Liver (tissue), 8 donors: ENCODE measurements at regions not wholly inside any gene's neighbourhood (a gene's known extent, or its start where the extent isn't known, plus 50 kb on each side); places are given as distances from the start of the nearest gene placed in this dataset.

Experiments
- DNase-seq: peaks from one replicate; pipeline ENCODE4 v3.0.0-alpha.2; 2017; ENCODE audit warnings: low spot score
- H3K27ac ChIP-seq, 2 donors: one replicate each; pipeline ENCODE4 v1.7.0; 2013; ENCODE audit warnings: inconsistent platforms in 2 of 2, low read length in 2 of 2, control low read depth in 1 of 2, low read depth in 1 of 2, mild to moderate bottlenecking in 1 of 2
- H3K27me3 ChIP-seq, 4 donors: one replicate each; pipeline versions ENCODE4 v1.6.1 to v1.7.0; 2013; ENCODE audit warnings: low read length in 3 of 4, inconsistent platforms in 1 of 4, mild to moderate bottlenecking in 1 of 4, moderate library complexity in 1 of 4; ENCODE audit not compliant: control insufficient read depth in 4 of 4, insufficient read depth in 4 of 4
- H3K36me3 ChIP-seq, 4 donors: one replicate each; pipeline versions ENCODE4 v1.6.1 to v1.7.0; 2013; ENCODE audit warnings: low read length in 3 of 4, mild to moderate bottlenecking in 3 of 4, low read depth in 1 of 4, moderate library complexity in 1 of 4; ENCODE audit not compliant: control insufficient read depth in 4 of 4, insufficient read depth in 3 of 4
- H3K4me1 ChIP-seq, 4 donors: one replicate each; pipeline versions ENCODE4 v1.6.1 to v1.7.0; 2013; ENCODE audit warnings: low read length in 3 of 4, mild to moderate bottlenecking in 3 of 4, moderate library complexity in 1 of 4; ENCODE audit not compliant: control insufficient read depth in 4 of 4, insufficient read depth in 4 of 4
- H3K4me3 ChIP-seq, 3 donors: one replicate each; pipeline versions ENCODE4 v1.6.1 to v1.7.0; 2013; ENCODE audit warnings: low read length in 3 of 3, control low read depth in 1 of 3, low read depth in 1 of 3, mild to moderate bottlenecking in 1 of 3
- H3K9ac ChIP-seq, 2 donors: one replicate each; pipeline ENCODE4 v1.7.0; 2013; ENCODE audit warnings: low read length in 2 of 2, mild to moderate bottlenecking in 2 of 2, moderate library complexity in 2 of 2, control low read depth in 1 of 2, low read depth in 1 of 2
- H3K9me3 ChIP-seq, 4 donors: one replicate each; pipeline versions ENCODE4 v1.6.1 to v1.7.0; 2013; ENCODE audit warnings: low read length in 3 of 4; ENCODE audit not compliant: control insufficient read depth in 4 of 4
- FOXA1 ChIP-seq: IDR thresholded peaks from 2 replicates; pipeline ENCODE4 v1.6.1; 2016; ENCODE audit warnings: antibody characterized with exemption
- FOXA2 ChIP-seq: IDR thresholded peaks from 2 replicates; pipeline ENCODE4 v1.6.1; 2016; ENCODE audit warnings: antibody characterized with exemption
- GABPA ChIP-seq, 2 donors: IDR thresholded peaks in 1 of 2; conservative IDR thresholded peaks in 1 of 2; 2 replicates each; pipeline ENCODE4 v1.6.1; 2016; ENCODE audit warnings: antibody characterized with exemption in 2 of 2, mild to moderate bottlenecking in 1 of 2, moderate library complexity in 1 of 2
- HNF4A ChIP-seq, 2 donors: conservative IDR thresholded peaks; 2 replicates each; pipeline ENCODE4 v1.6.1; 2016; ENCODE audit warnings: antibody characterized with exemption in 2 of 2, mild to moderate bottlenecking in 2 of 2
- HNF4G ChIP-seq: IDR thresholded peaks from 2 replicates; pipeline ENCODE4 v1.6.1; 2016; ENCODE audit warnings: antibody characterized with exemption
- JUND ChIP-seq, 2 donors: IDR thresholded peaks; 2 replicates each; pipeline ENCODE4 v1.6.1; 2016; ENCODE audit warnings: antibody characterized with exemption in 2 of 2
- NR2F2 ChIP-seq: IDR thresholded peaks from 2 replicates; pipeline ENCODE4 v1.6.1; 2016; ENCODE audit warnings: antibody characterized with exemption
- RXRA ChIP-seq, 2 donors: IDR thresholded peaks; 2 replicates each; pipeline ENCODE4 v1.6.1; 2017 to 2018; ENCODE audit warnings: antibody characterized with exemption in 2 of 2, mild to moderate bottlenecking in 1 of 2
- SP1 ChIP-seq: IDR thresholded peaks from 2 replicates; pipeline ENCODE4 v1.6.1; 2018; ENCODE audit warnings: antibody characterized with exemption, mild to moderate bottlenecking
- TAF1 ChIP-seq: conservative IDR thresholded peaks from 2 replicates; pipeline ENCODE4 v1.6.1; 2016; ENCODE audit warnings: antibody characterized with exemption, mild to moderate bottlenecking
- YY1 ChIP-seq: IDR thresholded peaks from 2 replicates; pipeline ENCODE4 v1.6.1; 2016; ENCODE audit warnings: antibody characterized with exemption, mild to moderate bottlenecking
- WGBS: extraction: QIAGEN DNeasy Blood & Tissue Kit; methylation state at CpG from one replicate; pipeline ENCODE4 v1.1.7; 2013; 5-methylcytosine and 5-hydroxymethylcytosine counted together
- TF ChIP-seq, protein P1 (sequence below): IDR thresholded peaks from 2 replicates; pipeline ENCODE4 v1.6.1; 2016; ENCODE audit warnings: antibody characterized with exemption, mild to moderate bottlenecking
- TF ChIP-seq, protein P2 (sequence below): IDR thresholded peaks from 2 replicates; pipeline ENCODE4 v1.6.1; 2016; ENCODE audit warnings: antibody characterized with exemption
- TF ChIP-seq, protein P3 (sequence below): IDR thresholded peaks from 2 replicates; pipeline ENCODE4 v1.6.1; 2016; ENCODE audit warnings: antibody characterized with exemption
- TF ChIP-seq, protein P4 (sequence below): fragments of 150-350 bp; IDR thresholded peaks from 2 replicates; pipeline ENCODE4 v1.5.1; 2017; ENCODE audit warnings: improper control_type of control experiment, low read depth, low read length; ENCODE audit not compliant: missing input control
- TF ChIP-seq, protein P5 (sequence below): IDR thresholded peaks from 2 replicates; pipeline ENCODE4 v1.6.1; 2016; ENCODE audit warnings: antibody characterized with exemption
- donor health status: healthy.
- donor health status: healthy.
- donor health status: healthy.
- donor health status: healthy.
- donor health status: healthy.

DNA sequence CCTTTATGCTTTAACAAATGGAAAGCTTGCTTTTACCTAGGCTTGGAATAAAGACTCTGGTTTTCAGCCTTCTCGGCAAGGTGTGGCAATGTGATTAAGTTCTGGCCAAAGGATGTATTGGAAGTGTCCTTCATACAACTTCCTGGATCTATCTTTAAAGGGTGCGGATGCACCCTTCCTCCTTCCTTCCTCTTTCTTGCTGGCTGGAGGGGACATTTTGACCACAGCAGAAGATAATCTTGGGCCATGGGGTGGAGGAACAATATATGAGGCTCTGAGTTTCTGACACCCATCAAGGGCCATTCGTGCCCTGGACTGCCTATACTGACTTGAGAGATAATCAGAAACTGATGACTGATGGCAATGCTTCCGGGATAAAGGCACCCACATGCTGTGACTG is 145.7 kb downstream of the ACER2 start:
- no peak for TF ChIP-seq RXRA (IDR thresholded peaks at IDR 0.05)
- TF ChIP-seq, protein P1, sequence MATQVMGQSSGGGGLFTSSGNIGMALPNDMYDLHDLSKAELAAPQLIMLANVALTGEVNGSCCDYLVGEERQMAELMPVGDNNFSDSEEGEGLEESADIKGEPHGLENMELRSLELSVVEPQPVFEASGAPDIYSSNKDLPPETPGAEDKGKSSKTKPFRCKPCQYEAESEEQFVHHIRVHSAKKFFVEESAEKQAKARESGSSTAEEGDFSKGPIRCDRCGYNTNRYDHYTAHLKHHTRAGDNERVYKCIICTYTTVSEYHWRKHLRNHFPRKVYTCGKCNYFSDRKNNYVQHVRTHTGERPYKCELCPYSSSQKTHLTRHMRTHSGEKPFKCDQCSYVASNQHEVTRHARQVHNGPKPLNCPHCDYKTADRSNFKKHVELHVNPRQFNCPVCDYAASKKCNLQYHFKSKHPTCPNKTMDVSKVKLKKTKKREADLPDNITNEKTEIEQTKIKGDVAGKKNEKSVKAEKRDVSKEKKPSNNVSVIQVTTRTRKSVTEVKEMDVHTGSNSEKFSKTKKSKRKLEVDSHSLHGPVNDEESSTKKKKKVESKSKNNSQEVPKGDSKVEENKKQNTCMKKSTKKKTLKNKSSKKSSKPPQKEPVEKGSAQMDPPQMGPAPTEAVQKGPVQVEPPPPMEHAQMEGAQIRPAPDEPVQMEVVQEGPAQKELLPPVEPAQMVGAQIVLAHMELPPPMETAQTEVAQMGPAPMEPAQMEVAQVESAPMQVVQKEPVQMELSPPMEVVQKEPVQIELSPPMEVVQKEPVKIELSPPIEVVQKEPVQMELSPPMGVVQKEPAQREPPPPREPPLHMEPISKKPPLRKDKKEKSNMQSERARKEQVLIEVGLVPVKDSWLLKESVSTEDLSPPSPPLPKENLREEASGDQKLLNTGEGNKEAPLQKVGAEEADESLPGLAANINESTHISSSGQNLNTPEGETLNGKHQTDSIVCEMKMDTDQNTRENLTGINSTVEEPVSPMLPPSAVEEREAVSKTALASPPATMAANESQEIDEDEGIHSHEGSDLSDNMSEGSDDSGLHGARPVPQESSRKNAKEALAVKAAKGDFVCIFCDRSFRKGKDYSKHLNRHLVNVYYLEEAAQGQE = no peak
- TF ChIP-seq, protein P2, sequence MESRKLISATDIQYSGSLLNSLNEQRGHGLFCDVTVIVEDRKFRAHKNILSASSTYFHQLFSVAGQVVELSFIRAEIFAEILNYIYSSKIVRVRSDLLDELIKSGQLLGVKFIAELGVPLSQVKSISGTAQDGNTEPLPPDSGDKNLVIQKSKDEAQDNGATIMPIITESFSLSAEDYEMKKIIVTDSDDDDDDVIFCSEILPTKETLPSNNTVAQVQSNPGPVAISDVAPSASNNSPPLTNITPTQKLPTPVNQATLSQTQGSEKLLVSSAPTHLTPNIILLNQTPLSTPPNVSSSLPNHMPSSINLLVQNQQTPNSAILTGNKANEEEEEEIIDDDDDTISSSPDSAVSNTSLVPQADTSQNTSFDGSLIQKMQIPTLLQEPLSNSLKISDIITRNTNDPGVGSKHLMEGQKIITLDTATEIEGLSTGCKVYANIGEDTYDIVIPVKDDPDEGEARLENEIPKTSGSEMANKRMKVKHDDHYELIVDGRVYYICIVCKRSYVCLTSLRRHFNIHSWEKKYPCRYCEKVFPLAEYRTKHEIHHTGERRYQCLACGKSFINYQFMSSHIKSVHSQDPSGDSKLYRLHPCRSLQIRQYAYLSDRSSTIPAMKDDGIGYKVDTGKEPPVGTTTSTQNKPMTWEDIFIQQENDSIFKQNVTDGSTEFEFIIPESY = no peak
- TF ChIP-seq HNF4G = no peak
- TF ChIP-seq, protein P3, sequence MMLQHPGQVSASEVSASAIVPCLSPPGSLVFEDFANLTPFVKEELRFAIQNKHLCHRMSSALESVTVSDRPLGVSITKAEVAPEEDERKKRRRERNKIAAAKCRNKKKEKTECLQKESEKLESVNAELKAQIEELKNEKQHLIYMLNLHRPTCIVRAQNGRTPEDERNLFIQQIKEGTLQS = no peak
- no peak for TF ChIP-seq TAF1
- TF ChIP-seq GABPA (IDR thresholded peaks at IDR 0.05 in 1 of 2, conservative IDR thresholded peaks at IDR 0.05 in 1 of 2) = no peak
- no peak for TF ChIP-seq FOXA1
- no peak for TF ChIP-seq JUND (IDR thresholded peaks at IDR 0.05)
- TF ChIP-seq SP1 = no peak
- no peak for TF ChIP-seq HNF4A (conservative IDR thresholded peaks at IDR 0.05)
- TF ChIP-seq FOXA2 = no peak
- TF ChIP-seq, protein P4, sequence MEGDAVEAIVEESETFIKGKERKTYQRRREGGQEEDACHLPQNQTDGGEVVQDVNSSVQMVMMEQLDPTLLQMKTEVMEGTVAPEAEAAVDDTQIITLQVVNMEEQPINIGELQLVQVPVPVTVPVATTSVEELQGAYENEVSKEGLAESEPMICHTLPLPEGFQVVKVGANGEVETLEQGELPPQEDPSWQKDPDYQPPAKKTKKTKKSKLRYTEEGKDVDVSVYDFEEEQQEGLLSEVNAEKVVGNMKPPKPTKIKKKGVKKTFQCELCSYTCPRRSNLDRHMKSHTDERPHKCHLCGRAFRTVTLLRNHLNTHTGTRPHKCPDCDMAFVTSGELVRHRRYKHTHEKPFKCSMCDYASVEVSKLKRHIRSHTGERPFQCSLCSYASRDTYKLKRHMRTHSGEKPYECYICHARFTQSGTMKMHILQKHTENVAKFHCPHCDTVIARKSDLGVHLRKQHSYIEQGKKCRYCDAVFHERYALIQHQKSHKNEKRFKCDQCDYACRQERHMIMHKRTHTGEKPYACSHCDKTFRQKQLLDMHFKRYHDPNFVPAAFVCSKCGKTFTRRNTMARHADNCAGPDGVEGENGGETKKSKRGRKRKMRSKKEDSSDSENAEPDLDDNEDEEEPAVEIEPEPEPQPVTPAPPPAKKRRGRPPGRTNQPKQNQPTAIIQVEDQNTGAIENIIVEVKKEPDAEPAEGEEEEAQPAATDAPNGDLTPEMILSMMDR = no peak
- TF ChIP-seq, protein P5, sequence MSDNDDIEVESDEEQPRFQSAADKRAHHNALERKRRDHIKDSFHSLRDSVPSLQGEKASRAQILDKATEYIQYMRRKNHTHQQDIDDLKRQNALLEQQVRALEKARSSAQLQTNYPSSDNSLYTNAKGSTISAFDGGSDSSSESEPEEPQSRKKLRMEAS = no peak
- TF ChIP-seq YY1 = no peak
- no peak for TF ChIP-seq NR2F2
- Histone ChIP-seq H3K9ac (no peak overlapping the region), H3K4me3 (no peak overlapping the region), H3K36me3 (no peaks in the 10 kb centered on the region), H3K27me3 (no peaks in the 10 kb centered on the region), H3K4me1 (no peaks in the 10 kb centered on the region), H3K9me3 (peaks cover 0 to 14% (median 6%) of the 10 kb centered on the region in 4 donors), H3K27ac (no peak overlapping the region)
- WGBS = 62% methylated on average over 4 of the region's 4 CpGs
- no peak for DNase-seq

DNA sequence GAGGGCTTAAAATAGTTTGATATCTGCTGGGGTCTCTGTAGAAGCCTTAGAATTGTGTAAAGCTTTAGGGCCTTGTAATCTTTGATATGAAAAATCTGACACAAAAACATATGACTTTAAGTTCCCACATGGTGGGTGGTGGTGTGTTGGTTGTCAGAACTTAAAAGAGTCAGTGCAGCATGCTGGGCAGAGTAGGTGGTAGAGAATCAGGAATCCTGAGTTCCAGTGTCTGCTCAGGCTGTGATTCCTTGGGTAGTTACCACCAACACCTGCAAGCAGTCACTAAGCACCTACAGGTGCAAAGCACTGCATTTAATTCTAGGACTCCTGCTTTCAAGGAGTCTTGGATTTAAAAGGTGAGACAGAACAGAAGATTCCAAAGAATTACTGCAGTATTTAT is 144.6 kb downstream of the ACER2 start:
- Histone ChIP-seq H3K9ac (no peak overlapping the region), H3K4me1 (no peaks in the 10 kb centered on the region), H3K36me3 (no peaks in the 10 kb centered on the region), H3K9me3 (peaks cover 0 to 14% (median 8%) of the 10 kb centered on the region in 4 donors), H3K27me3 (no peaks in the 10 kb centered on the region), H3K27ac (no peak overlapping the region), H3K4me3 (no peak overlapping the region)
- TF ChIP-seq, protein P3 = no peak
- TF ChIP-seq FOXA2 = no peak
- TF ChIP-seq HNF4G = no peak
- no peak for DNase-seq
